Dedifferentiated amniotic fluid mesenchymal stem cell (primary cell): ENCODE measurements at regions not wholly inside any gene's neighbourhood (a gene's known extent, or its start where the extent isn't known, plus 50 kb on each side); places are given as distances from the start of the nearest gene placed in this dataset.

ENCODE experiments used
- DNase-seq: peaks from one replicate; pipeline ENCODE4 v3.0.0-alpha.2; 2016; ENCODE audit errors: extremely low spot score

GRCh38 chr6:167579806-167580618 lies 246.7 kb upstream of the AFDN start:
- no peak for DNase-seq

GRCh38 chr6:167580619-167580911 lies 246.1 kb upstream of the AFDN start:
- no peak for DNase-seq

GRCh38 chr6:167581637-167582036 lies 245.1 kb upstream of the AFDN start:
- DNase-seq = no peak

GRCh38 chr6:167583412-167583811 lies 243.3 kb upstream of the AFDN start:
- DNase-seq = no peak

- DNase-seq = no peak
Measured at GRCh38 chr6:167588181-167588919, 238.4 kb upstream of the AFDN start.

GRCh38 chr6:167588920-167589614 lies 237.6 kb upstream of the AFDN start:
- DNase-seq = no peak

- DNase-seq = no peak
Measured at GRCh38 chr6:167589615-167589940, 237.1 kb upstream of the AFDN start.

- DNase-seq = no peak
Measured at GRCh38 chr6:167590193-167590592, 236.5 kb upstream of the AFDN start.
